LNCaP clone FGC (cell line): ENCODE measurements at regions not wholly inside any gene's neighbourhood (a gene's known extent, or its start where the extent isn't known, plus 50 kb on each side); places are given as distances from the start of the nearest gene placed in this dataset.

Experiments
- DNase-seq: peaks from one replicate; pipeline ENCODE4 v3.0.0-alpha.2; 2011; ENCODE audit warnings: low read depth
- H3K4me3 ChIP-seq: 2 replicates; pipeline ENCODE4 v1.5.1; 2011; ENCODE audit warnings: mild to moderate bottlenecking, low read depth, low read length, control low read depth
- TF ChIP-seq, protein P1 (sequence below): IDR thresholded peaks from 2 replicates; pipeline ENCODE4 v1.5.1; 2012; ENCODE audit warnings: mild to moderate bottlenecking; ENCODE audit not compliant: control insufficient read depth, insufficient read depth; ENCODE audit errors: extremely low read depth

GRCh38 chr11:10913075-10913474, 55.2 kb upstream of the ZBED5 start:
- no peak for DNase-seq
- TF ChIP-seq, protein P1, sequence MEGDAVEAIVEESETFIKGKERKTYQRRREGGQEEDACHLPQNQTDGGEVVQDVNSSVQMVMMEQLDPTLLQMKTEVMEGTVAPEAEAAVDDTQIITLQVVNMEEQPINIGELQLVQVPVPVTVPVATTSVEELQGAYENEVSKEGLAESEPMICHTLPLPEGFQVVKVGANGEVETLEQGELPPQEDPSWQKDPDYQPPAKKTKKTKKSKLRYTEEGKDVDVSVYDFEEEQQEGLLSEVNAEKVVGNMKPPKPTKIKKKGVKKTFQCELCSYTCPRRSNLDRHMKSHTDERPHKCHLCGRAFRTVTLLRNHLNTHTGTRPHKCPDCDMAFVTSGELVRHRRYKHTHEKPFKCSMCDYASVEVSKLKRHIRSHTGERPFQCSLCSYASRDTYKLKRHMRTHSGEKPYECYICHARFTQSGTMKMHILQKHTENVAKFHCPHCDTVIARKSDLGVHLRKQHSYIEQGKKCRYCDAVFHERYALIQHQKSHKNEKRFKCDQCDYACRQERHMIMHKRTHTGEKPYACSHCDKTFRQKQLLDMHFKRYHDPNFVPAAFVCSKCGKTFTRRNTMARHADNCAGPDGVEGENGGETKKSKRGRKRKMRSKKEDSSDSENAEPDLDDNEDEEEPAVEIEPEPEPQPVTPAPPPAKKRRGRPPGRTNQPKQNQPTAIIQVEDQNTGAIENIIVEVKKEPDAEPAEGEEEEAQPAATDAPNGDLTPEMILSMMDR: no peak
- H3K4me3 ChIP-seq: no peak overlapping the region

DNA sequence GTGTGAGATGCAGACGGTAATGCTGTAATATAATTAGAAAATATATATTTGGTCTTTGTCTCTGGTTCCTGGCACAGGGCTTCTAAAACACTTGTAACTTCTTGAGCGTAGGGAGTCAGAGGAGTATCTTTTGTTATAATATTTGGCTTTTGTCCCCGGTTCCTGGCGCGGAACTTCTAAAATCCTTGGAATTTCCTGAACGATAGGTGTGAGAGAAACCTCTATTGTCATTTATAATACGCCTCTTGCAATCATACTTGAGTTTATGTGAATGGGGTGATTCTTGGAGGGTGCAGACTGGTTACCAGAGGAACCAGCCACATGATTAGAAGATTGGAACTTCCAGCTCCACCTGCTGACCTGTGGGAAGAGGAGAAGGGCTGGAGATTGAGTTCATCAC, 54.1 kb upstream of the ZBED5 start:
- TF ChIP-seq, protein P1: no peak

GRCh38 chr11:10909141-10909883, 51.5 kb upstream of the ZBED5 start:
- H3K4me3 ChIP-seq: no peak overlapping the region
- TF ChIP-seq, protein P1: no peak
- DNase-seq: no peak

More for the DNA sequence above, 54.1 kb upstream of the ZBED5 start:
- no peak for DNase-seq
- H3K4me3 ChIP-seq: no peak overlapping the region

- no peak for DNase-seq
- H3K4me3 ChIP-seq: no peak overlapping the region
- TF ChIP-seq, protein P1: no peak
Measured at GRCh38 chr11:10908215-10908951, 50.5 kb upstream of the ZBED5 start.
